GM21786 (cell line): ENCODE measurements at regions not wholly inside any gene's neighbourhood (a gene's known extent, or its start where the extent isn't known, plus 50 kb on each side); places are given as distances from the start of the nearest gene placed in this dataset.
"Not testable (repeated sequence)": the region's sequence is repeated elsewhere in the genome, so short reads cannot be mapped to it uniquely, and the experiment has no call there.

Source experiments
- ATAC-seq: cut with Tn5 transposase; IDR thresholded peaks from one replicate; pipeline ENCODE4 v1.9.1; 2021; ENCODE audit not compliant: unreplicated experiment

- not testable (repeated sequence) for ATAC-seq
These were observed 81.2 kb upstream of the FAM153A start for GRCh38 chr5:177863822-177864446.

GRCh38 chr5:177857642-177858200, 75.0 kb upstream of the FAM153A start:
- not testable (repeated sequence) for ATAC-seq

- ATAC-seq: not testable (repeated sequence)
These were observed 73.8 kb upstream of the FAM153A start for GRCh38 chr5:177856474-177856873.

GRCh38 chr5:177847914-177848313, 65.2 kb upstream of the FAM153A start:
- ATAC-seq: not testable (repeated sequence)

- ATAC-seq: not testable (repeated sequence)
These were observed 63.9 kb upstream of the FAM153A start for GRCh38 chr5:177846598-177846997.

- not testable (repeated sequence) for ATAC-seq
These were observed 63.2 kb upstream of the FAM153A start for GRCh38 chr5:177845906-177846305.

- not testable (repeated sequence) for ATAC-seq
These were observed 53.5 kb upstream of the FAM153A start for GRCh38 chr5:177836191-177836590.
